A673 (cell line): ENCODE measurements at regions not wholly inside any gene's neighbourhood (a gene's known extent, or its start where the extent isn't known, plus 50 kb on each side); places are given as distances from the start of the nearest gene placed in this dataset.

Source experiments
- CTCF ChIP-seq: fragments of 300-800, 200-600 bp; sonication (generic); conservative IDR thresholded peaks from 2 replicates; pipeline ENCODE4 v1.5.1; 2017; ENCODE audit warnings: low read depth, mild to moderate bottlenecking, antibody characterized with exemption, low read length, moderate library complexity, mixed read lengths
- EZH2 ChIP-seq: fragments of 200-600 bp; sonication (generic); IDR thresholded peaks from 2 replicates; pipeline ENCODE4 v1.6.1; 2017; ENCODE audit warnings: borderline replicate concordance, low read depth, mild to moderate bottlenecking, mixed read lengths, antibody characterized with exemption, low read length; ENCODE audit not compliant: poor library complexity, severe bottlenecking

GRCh38 chr5:67771791-67772190 is 443.8 kb upstream of the PIK3R1 start:
- TF ChIP-seq CTCF (no peak), EZH2 (no peak)
